ENCODE measurements at regions not wholly inside any gene's neighbourhood (a gene's known extent, or its start where the extent isn't known, plus 50 kb on each side); places are given as distances from the start of the nearest gene placed in this dataset.
"Not testable (repeated sequence)": the region's sequence is repeated elsewhere in the genome, so short reads cannot be mapped to it uniquely, and the experiment has no call there.

DNA sequence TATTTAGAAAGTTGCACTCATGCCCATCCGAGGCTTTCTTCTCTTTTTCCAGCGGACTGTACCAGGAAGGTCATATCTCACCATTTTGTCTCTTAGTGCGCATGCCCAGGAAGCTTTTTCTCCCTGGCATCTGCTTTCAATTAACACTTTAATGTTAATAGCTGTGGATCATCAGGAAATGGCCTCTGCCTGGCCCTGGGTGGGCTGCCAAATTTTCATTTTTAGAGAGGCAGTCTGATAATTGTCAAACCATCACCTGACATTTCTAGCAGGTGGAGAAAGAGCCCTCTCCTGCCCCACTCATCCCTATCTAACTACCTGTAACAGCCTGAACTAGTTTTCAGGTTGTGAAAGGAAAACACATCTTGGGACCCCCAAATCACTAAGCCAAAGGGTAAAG, 257.4 kb upstream of the LRRC4C start:
- Histone ChIP-seq H3K79me2 (ENCODE audit: insufficient read depth, low read length) (no peaks in the 10 kb centered on the region), H3K9ac (ENCODE audit: insufficient read depth, low read depth, low read length) (no peak overlapping the region), H3K4me3 (replicated peaks in 1 of 3; ENCODE audit: insufficient read depth in 1 of 3, low read depth in 2 of 3, low read length in 3 of 3) (no peak overlapping the region), H3K36me3 (replicated peaks in 1 of 2; ENCODE audit: control insufficient read depth in 1 of 2, insufficient read depth in 2 of 2, low read length in 2 of 2) (no peaks in the 10 kb centered on the region), H3K9me3 (ENCODE audit: low read length) (peaks cover 85% of the 10 kb centered on the region), H3K4me2 (ENCODE audit: low read depth, low read length) (no peak overlapping the region), H3K4me1 (ENCODE audit: insufficient read depth, low read length) (no peaks in the 10 kb centered on the region), H3K27ac (ENCODE audit: extremely low read length, insufficient read depth, low read length) (no peak overlapping the region), H2AFZ (ENCODE audit: low read length) (no peak overlapping the region), H3K27me3 (ENCODE audit: control insufficient read depth in 1 of 2, insufficient read depth in 2 of 2, low read length in 2 of 2) (no peaks in the 10 kb centered on the region), H4K20me1 (ENCODE audit: insufficient read depth, low read length) (no peaks in the 10 kb centered on the region)
- ChIA-PET POLR2A (no interaction called here), CTCF (ENCODE audit: low intra/inter-chr PET ratio, low total read pairs) (no interaction called here)
- WGBS (ENCODE audit: low lambda C conversion rate), result 53% methylated on average over 3 of the region's 3 CpGs
- ATAC-seq, result no peak
- TF ChIP-seq MTA1 (CRISPR knock-in tag; IDR thresholded peaks at IDR 0.05; ENCODE audit: borderline replicate concordance) (no peak), ZNF225 (CRISPR knock-in tag; IDR thresholded peaks at IDR 0.05) (no peak), RFXAP (CRISPR knock-in tag; IDR thresholded peaks at IDR 0.05; ENCODE audit: borderline replicate concordance) (no peak), KLF12 (CRISPR knock-in tag; IDR thresholded peaks at IDR 0.05; ENCODE audit: borderline replicate concordance) (no peak), ZNF354B (CRISPR knock-in tag; IDR thresholded peaks at IDR 0.05) (no peak), SP2 (CRISPR knock-in tag; IDR thresholded peaks at IDR 0.05) (no peak), ZNF543 (CRISPR knock-in tag; IDR thresholded peaks at IDR 0.05) (no peak), ZNF788 (CRISPR knock-in tag; IDR thresholded peaks at IDR 0.05; ENCODE audit: borderline replicate concordance) (no peak), GTF2F1 (IDR thresholded peaks at IDR 0.05; ENCODE audit: low read length) (no peak)
- in situ Hi-C loops (cut with HindIII; ENCODE audit: extremely low pct_ligation_motif_present, low pct_unique_long_range_greater_than_20kb), result no loop called here
- BruUV-seq (replicated peaks), result no TSS peak
- no peak for FAIRE-seq
- no peak for DNase-seq (ENCODE audit: low spot score)
- intact Hi-C loops (cut with micrococcal nuclease; ENCODE audit: unreplicated experiment), result no loop called here

DNA sequence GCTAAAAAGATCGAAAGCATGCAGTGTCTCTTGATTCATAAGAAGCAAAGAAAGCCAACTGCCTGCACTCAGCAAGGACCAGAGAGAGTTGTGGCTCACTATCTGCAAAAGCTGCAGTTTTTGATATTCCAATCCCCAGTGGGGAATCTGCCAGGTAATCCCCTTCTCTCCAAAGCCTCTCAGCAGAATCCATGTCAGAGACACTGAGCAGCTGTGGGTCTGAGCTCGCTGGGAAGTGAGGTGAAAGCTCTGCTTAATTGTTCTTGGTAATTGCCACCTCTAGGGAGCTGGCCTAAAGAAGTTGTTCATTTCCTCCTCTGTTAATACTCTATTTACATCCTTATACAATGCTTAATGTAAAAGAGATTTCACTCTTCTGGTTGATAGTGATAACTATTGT, 261.3 kb upstream of the LRRC4C start:
- no peak for FAIRE-seq

GRCh38 chr11:41728161-41728560, 268.7 kb upstream of the LRRC4C start:
- H3K4me2 ChIP-seq (ENCODE audit: low read depth, low read length); H2AFZ ChIP-seq (ENCODE audit: low read length); POLR2A ChIA-PET; H3K27me3 ChIP-seq (ENCODE audit: control insufficient read depth in 1 of 2, insufficient read depth in 2 of 2, low read length in 2 of 2); H3K79me2 ChIP-seq (ENCODE audit: insufficient read depth, low read length); CTCF ChIA-PET (ENCODE audit: low intra/inter-chr PET ratio, low total read pairs); FAIRE-seq; in situ Hi-C loops (cut with HindIII; ENCODE audit: extremely low pct_ligation_motif_present, low pct_unique_long_range_greater_than_20kb); intact Hi-C loops (cut with micrococcal nuclease; ENCODE audit: unreplicated experiment); H3K9ac ChIP-seq (ENCODE audit: insufficient read depth, low read depth, low read length); H3K4me1 ChIP-seq (ENCODE audit: insufficient read depth, low read length); H3K4me3 ChIP-seq (replicated peaks in 1 of 3; ENCODE audit: insufficient read depth in 1 of 3, low read depth in 2 of 3, low read length in 3 of 3); DNase-seq (ENCODE audit: low spot score); H3K36me3 ChIP-seq (replicated peaks in 1 of 2; ENCODE audit: control insufficient read depth in 1 of 2, insufficient read depth in 2 of 2, low read length in 2 of 2); H4K20me1 ChIP-seq (ENCODE audit: insufficient read depth, low read length); H3K27ac ChIP-seq (ENCODE audit: extremely low read length, insufficient read depth, low read length); BruUV-seq (replicated peaks); ATAC-seq: not testable (repeated sequence)
- peaks cover 78% of the 10 kb centered on the region for H3K9me3 ChIP-seq (ENCODE audit: low read length)
- WGBS (ENCODE audit: low lambda C conversion rate), result no CpG with 5 or more reads among the region's 6 CpGs

More for the DNA sequence above, 261.3 kb upstream of the LRRC4C start:
- intact Hi-C loops (cut with micrococcal nuclease; ENCODE audit: unreplicated experiment), result no loop called here
- BruUV-seq (replicated peaks), result no TSS peak
- WGBS (ENCODE audit: low lambda C conversion rate), result 0% methylated on average over 2 of the region's 2 CpGs
- ATAC-seq (no peak), DNase-seq (ENCODE audit: low spot score) (no peak)
- Histone ChIP-seq H4K20me1 (ENCODE audit: insufficient read depth, low read length) (no peaks in the 10 kb centered on the region), H2AFZ (ENCODE audit: low read length) (no peak overlapping the region), H3K4me2 (ENCODE audit: low read depth, low read length) (no peak overlapping the region), H3K4me3 (replicated peaks in 1 of 3; ENCODE audit: insufficient read depth in 1 of 3, low read depth in 2 of 3, low read length in 3 of 3) (no peak overlapping the region), H3K36me3 (replicated peaks in 1 of 2; ENCODE audit: control insufficient read depth in 1 of 2, insufficient read depth in 2 of 2, low read length in 2 of 2) (no peaks in the 10 kb centered on the region), H3K27ac (ENCODE audit: extremely low read length, insufficient read depth, low read length) (no peak overlapping the region), H3K79me2 (ENCODE audit: insufficient read depth, low read length) (no peaks in the 10 kb centered on the region), H3K27me3 (ENCODE audit: control insufficient read depth in 1 of 2, insufficient read depth in 2 of 2, low read length in 2 of 2) (no peaks in the 10 kb centered on the region), H3K4me1 (ENCODE audit: insufficient read depth, low read length) (no peaks in the 10 kb centered on the region), H3K9ac (ENCODE audit: insufficient read depth, low read depth, low read length) (no peak overlapping the region), H3K9me3 (ENCODE audit: low read length) (peaks cover 75% of the 10 kb centered on the region)
- ChIA-PET POLR2A (no interaction called here), CTCF (ENCODE audit: low intra/inter-chr PET ratio, low total read pairs) (no interaction called here)
- in situ Hi-C loops (cut with HindIII; ENCODE audit: extremely low pct_ligation_motif_present, low pct_unique_long_range_greater_than_20kb), result no loop called here
- no peak for TF ChIP-seq ATF3 (CRISPR knock-in tag; IDR thresholded peaks at IDR 0.05)
